H1 (cell line): ENCODE measurements at regions not wholly inside any gene's neighbourhood (a gene's known extent, or its start where the extent isn't known, plus 50 kb on each side); places are given as distances from the start of the nearest gene placed in this dataset.

Experiments
- CTCF ChIA-PET: fragments of 300-600 bp; sonication (Branson Sonifier 250); formaldehyde crosslinking; loops from one replicate; lab custom pipeline; 2021; ENCODE audit not compliant: partially characterized antibody; lab: Charles Lee
- POLR2A ChIA-PET: fragments of 300-600 bp; sonication (Branson Sonifier 250); formaldehyde crosslinking; loops from one replicate; lab custom pipeline; 2021; ENCODE audit warnings: inconsistent platforms; ENCODE audit not compliant: partially characterized antibody; lab: Charles Lee
- DNase-seq, 2 experiments: peaks; one replicate each; pipeline versions ENCODE4 v3.0.0 to v3.0.0-alpha.2; 2010 to 2022; ENCODE audit warnings: low spot score in 2 of 2, low read depth in 1 of 2, mixed read lengths in 1 of 2
- FAIRE-seq: peaks from 2 replicates; lab custom pipeline; 2011; peaks lifted over from hg19 to GRCh38; lab: Jason Lieb, UNC
- H2AFZ ChIP-seq: 2 replicates; pipeline ENCODE4 v1.8.1; 2012; ENCODE audit warnings: low read length, inconsistent platforms
- H2AK5ac ChIP-seq: 2 replicates; pipeline ENCODE4 v1.6.1; 2013; ENCODE audit warnings: low read depth, low read length
- H2BK120ac ChIP-seq: replicated peaks from 2 replicates; pipeline ENCODE3; 2013; ENCODE audit warnings: low read depth, low read length, inconsistent platforms
- H2BK12ac ChIP-seq: 2 replicates; pipeline ENCODE4 v1.6.1; 2013; ENCODE audit warnings: low read depth, low read length
- H2BK15ac ChIP-seq: 2 replicates; pipeline ENCODE4 v1.6.1; 2013; ENCODE audit warnings: low read length
- H2BK20ac ChIP-seq: 2 replicates; pipeline ENCODE4 v1.6.1; 2013; ENCODE audit warnings: low read length
- H2BK5ac ChIP-seq: 2 replicates; pipeline ENCODE4 v1.6.1; 2013; ENCODE audit warnings: low read depth, low read length
- H3K14ac ChIP-seq: 2 replicates; pipeline ENCODE4 v1.6.1; 2013; ENCODE audit warnings: inconsistent platforms; ENCODE audit not compliant: insufficient read length
- H3K18ac ChIP-seq: 2 replicates; pipeline ENCODE4 v1.6.1; 2013; ENCODE audit warnings: low read length; ENCODE audit errors: extremely low read depth
- H3K23ac ChIP-seq: 2 replicates; pipeline ENCODE4 v1.6.1; 2013; ENCODE audit warnings: inconsistent platforms; ENCODE audit not compliant: insufficient read length
- H3K23me2 ChIP-seq: 2 replicates; pipeline ENCODE4 v1.6.1; 2013; ENCODE audit warnings: low read depth, low read length
- H3K27ac ChIP-seq: 2 replicates; pipeline ENCODE4 v1.6.1; 2011; ENCODE audit warnings: low read depth, low read length, inconsistent platforms
- H3K27me3 ChIP-seq, 4 experiments: replicated peaks in 1 of 4; 1 replicate in 1 of 4; 2 replicates in 3 of 4; pipeline versions ENCODE4 v1.6.1 to v1.8.1; 2011 to 2013; ENCODE audit warnings: low read length in 3 of 4, mild to moderate bottlenecking in 3 of 4, inconsistent platforms in 2 of 4, mixed read lengths in 2 of 4, moderate library complexity in 1 of 4; ENCODE audit not compliant: control insufficient read depth in 3 of 4, insufficient read depth in 3 of 4; ENCODE audit errors: extremely low read depth in 1 of 4
- H3K36me3 ChIP-seq, 4 experiments: 2 replicates each; pipeline versions ENCODE4 v1.6.1 to v1.8.1; 2011 to 2013; ENCODE audit warnings: mild to moderate bottlenecking in 4 of 4, low read length in 3 of 4, moderate library complexity in 2 of 4, control low read depth in 1 of 4, inconsistent platforms in 1 of 4; ENCODE audit not compliant: insufficient read depth in 4 of 4, control insufficient read depth in 2 of 4
- H3K4ac ChIP-seq: replicated peaks from 2 replicates; pipeline ENCODE3; 2013; ENCODE audit warnings: low read length, low read depth, mixed read lengths, inconsistent platforms; ENCODE audit not compliant: insufficient read length
- H3K4me1 ChIP-seq, 4 experiments: replicated peaks in 1 of 4; 1 replicate in 1 of 4; 2 replicates in 3 of 4; pipeline versions ENCODE4 v1.6.1 to v1.8.1; 2011 to 2013; ENCODE audit warnings: low read length in 3 of 4, inconsistent platforms in 2 of 4, mixed read lengths in 1 of 4; ENCODE audit not compliant: insufficient read depth in 4 of 4, control insufficient read depth in 3 of 4
- H3K4me2 ChIP-seq, 2 experiments: 2 replicates each; pipeline versions ENCODE4 v1.6.1 to v1.8.1; 2011 to 2013; ENCODE audit warnings: low read depth in 2 of 2, low read length in 2 of 2, control low read depth in 1 of 2, inconsistent platforms in 1 of 2, mild to moderate bottlenecking in 1 of 2; ENCODE audit not compliant: insufficient read depth in 1 of 2
- H3K4me3 ChIP-seq, 4 experiments: fragments of 200-600, 300-600 bp in 1 of 4; sonication (generic), shearing (Covaris generic), sonication (Bioruptor Twin) in 1 of 4; 2 replicates each; pipeline versions ENCODE4 v1.5.1 to v1.8.1; 2011 to 2016; ENCODE audit warnings: low read length in 4 of 4, low read depth in 3 of 4, control low read depth in 2 of 4, inconsistent platforms in 2 of 4, mild to moderate bottlenecking in 2 of 4, mixed read lengths in 1 of 4, moderate library complexity in 1 of 4; ENCODE audit not compliant: insufficient read depth in 2 of 4; ENCODE audit errors: extremely low read depth in 1 of 4
- H3K56ac ChIP-seq: replicated peaks from 2 replicates; pipeline ENCODE3; 2013; ENCODE audit warnings: low read depth, mild to moderate bottlenecking, mixed read lengths, low read length, inconsistent platforms; ENCODE audit not compliant: insufficient read length
- H3K79me1 ChIP-seq: 2 replicates; pipeline ENCODE4 v1.6.1; 2013; ENCODE audit warnings: low read depth, low read length, control low read depth
- H3K79me2 ChIP-seq, 2 experiments: 2 replicates each; pipeline versions ENCODE4 v1.6.1 to v1.8.1; 2012 to 2013; ENCODE audit warnings: low read length in 2 of 2, mild to moderate bottlenecking in 2 of 2, inconsistent platforms in 1 of 2; ENCODE audit not compliant: insufficient read depth in 2 of 2, control insufficient read depth in 1 of 2
- H3K9ac ChIP-seq, 4 experiments: replicated peaks in 1 of 4; 1 replicate in 1 of 4; 2 replicates in 3 of 4; pipeline versions ENCODE4 v1.6.1 to v1.8.1; 2011 to 2013; ENCODE audit warnings: low read depth in 3 of 4, low read length in 3 of 4, control low read depth in 2 of 4, mild to moderate bottlenecking in 2 of 4, moderate library complexity in 2 of 4, inconsistent platforms in 1 of 4; ENCODE audit errors: extremely low read depth in 1 of 4
- H3K9me3 ChIP-seq, 2 experiments: 2 replicates each; pipeline versions ENCODE4 v1.6.1 to v1.8.1; 2012 to 2013; ENCODE audit warnings: mild to moderate bottlenecking in 2 of 2, moderate library complexity in 2 of 2, control low read depth in 1 of 2, inconsistent platforms in 1 of 2, low read depth in 1 of 2, low read length in 1 of 2, mixed read lengths in 1 of 2; ENCODE audit not compliant: insufficient read depth in 2 of 2
- H4K20me1 ChIP-seq, 2 experiments: replicated peaks in 1 of 2; 2 replicates each; pipeline versions ENCODE3 to v1.8.1; 2011 to 2013; ENCODE audit warnings: inconsistent platforms in 2 of 2, low read length in 2 of 2, mild to moderate bottlenecking in 1 of 2; ENCODE audit not compliant: insufficient read depth in 2 of 2, control insufficient read depth in 1 of 2
- H4K5ac ChIP-seq: 2 replicates; pipeline ENCODE4 v1.6.1; 2013; ENCODE audit warnings: low read length, low read depth, mixed read lengths, inconsistent platforms; ENCODE audit not compliant: insufficient read length
- H4K8ac ChIP-seq: 2 replicates; pipeline ENCODE4 v1.8.0; 2013; ENCODE audit warnings: mild to moderate bottlenecking, moderate library complexity, low read length, inconsistent platforms; ENCODE audit not compliant: insufficient read depth; ENCODE audit errors: extremely low read depth
- H4K91ac ChIP-seq: replicated peaks from 2 replicates; pipeline ENCODE3; 2013; ENCODE audit warnings: low read length, mixed read lengths, inconsistent platforms; ENCODE audit not compliant: insufficient read length
- ASH2L ChIP-seq: fragments of 200-600, 300-600 bp; sonication (generic); IDR thresholded peaks from one replicate; pipeline ENCODE4 v1.7.1; 2017; ENCODE audit warnings: low read length
- BCL11A ChIP-seq, 2 experiments: IDR thresholded peaks; one replicate each; pipeline ENCODE4 v1.6.1; 2011; ENCODE audit warnings: low read depth in 2 of 2, low read length in 2 of 2, mild to moderate bottlenecking in 2 of 2
- CEBPB ChIP-seq: IDR thresholded peaks from 2 replicates; pipeline ENCODE4 v1.6.1; 2012; ENCODE audit warnings: low read depth, low read length
- CTBP2 ChIP-seq: IDR thresholded peaks from 2 replicates; pipeline ENCODE4 v1.7.0; 2011; ENCODE audit warnings: borderline replicate concordance, mild to moderate bottlenecking, moderate library complexity, mixed read lengths, low read length; ENCODE audit not compliant: insufficient read depth, insufficient read length
- HDAC6 ChIP-seq: IDR thresholded peaks from one replicate; pipeline ENCODE4 v1.7.1; 2012; ENCODE audit warnings: low read depth, mild to moderate bottlenecking, inconsistent platforms, low read length, moderate library complexity
- PHF8 ChIP-seq: fragments of 200-600 bp; sonication (generic); conservative IDR thresholded peaks from 2 replicates; pipeline ENCODE4 v1.7.1; 2012; ENCODE audit warnings: low read depth, mild to moderate bottlenecking, inconsistent platforms, low read length, moderate library complexity
- POLR2A ChIP-seq, 2 experiments: IDR thresholded peaks; 1 replicate in 1 of 2; 2 replicates in 1 of 2; pipeline ENCODE4 v1.6.1; 2011; ENCODE audit warnings: low read depth in 2 of 2, low read length in 2 of 2, mild to moderate bottlenecking in 2 of 2; ENCODE audit errors: control extremely low read depth in 1 of 2
- RXRA ChIP-seq: IDR thresholded peaks from 2 replicates; pipeline ENCODE4 v1.6.1; 2011; ENCODE audit warnings: low read depth, mild to moderate bottlenecking, low read length, moderate library complexity; ENCODE audit not compliant: insufficient read depth
- SIRT6 ChIP-seq: IDR thresholded peaks from one replicate; pipeline ENCODE4 v1.7.1; 2012; ENCODE audit warnings: low read length, inconsistent platforms
- TCF12 ChIP-seq: IDR thresholded peaks from 2 replicates; pipeline ENCODE4 v1.6.1; 2011; ENCODE audit warnings: low read depth, mild to moderate bottlenecking, low read length
- USF2 ChIP-seq: IDR thresholded peaks from 2 replicates; pipeline ENCODE4 v1.6.1; 2011; ENCODE audit warnings: low read length, improper control_type of control experiment
- WGBS, 2 experiments: shearing (Covaris generic) in 1 of 2; methylation state at CpG; one replicate each; pipeline versions ENCODE4 v1.1.6 to v1.1.7; 2013 to 2015; ENCODE audit warnings: low lambda C conversion rate in 2 of 2, mixed read lengths in 2 of 2, inconsistent platforms in 1 of 2, low coverage in 1 of 2, missing lambda C conversion rate in 1 of 2; ENCODE audit not compliant: insufficient replicate concordance in 2 of 2, insufficient coverage in 1 of 2, insufficient read length in 1 of 2; ENCODE audit errors: extremely low coverage in 1 of 2, missing lambda C conversion rate in 1 of 2; 5-methylcytosine and 5-hydroxymethylcytosine counted together
- TF ChIP-seq, protein P1 (sequence below), 3 experiments: IDR thresholded peaks; 1 replicate in 2 of 3; 2 replicates in 1 of 3; pipeline versions ENCODE4 v1.5.1 to v1.6.1; 2011; ENCODE audit warnings: low read length in 3 of 3, mild to moderate bottlenecking in 3 of 3, inconsistent platforms in 2 of 3, low read depth in 1 of 3, moderate library complexity in 1 of 3; ENCODE audit not compliant: insufficient read depth in 1 of 3; ENCODE audit errors: control extremely low read depth in 1 of 3

DNA sequence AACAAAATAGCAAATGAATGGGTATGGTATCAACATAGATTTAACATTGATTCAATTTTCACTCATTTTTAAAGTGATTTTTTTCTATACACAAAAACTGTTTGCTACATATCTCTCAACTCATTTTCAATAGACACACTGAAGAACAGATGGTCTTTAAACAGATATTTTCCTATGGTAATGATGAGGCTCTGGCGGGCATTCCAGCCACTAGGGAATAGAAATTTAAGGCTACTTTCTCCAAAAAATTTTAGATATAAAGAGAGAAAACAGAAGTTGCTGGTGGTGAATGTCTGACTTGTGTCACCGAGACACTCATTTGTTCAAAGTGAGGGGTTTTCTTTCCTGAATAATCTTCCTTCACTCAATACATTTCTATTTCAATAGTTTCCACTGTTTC lies 693.0 kb downstream of the ETS1 start:
- H3K27ac ChIP-seq = no peak overlapping the region
- peaks cover 9 to 11% of the 10 kb centered on the region in 2 experiments for H3K9me3 ChIP-seq
- ChIA-PET CTCF (no interaction called here), POLR2A (no interaction called here)
- WGBS, 2 experiments = 85% methylated on average over 2 of the region's 2 CpGs; no CpG with 5 or more reads in 1 of the 2 experiments
- no peaks in the 10 kb centered on the region for H3K23me2 ChIP-seq
- no peak overlapping the region for H2BK15ac ChIP-seq
- no peak overlapping the region for H3K18ac ChIP-seq
- H2BK20ac ChIP-seq = no peak overlapping the region
- no peak overlapping the region for H4K91ac ChIP-seq
- no peak overlapping the region for H2AFZ ChIP-seq
- no peak overlapping the region for H3K23ac ChIP-seq
- no peaks in the 10 kb centered on the region for H3K79me1 ChIP-seq
- no peak overlapping the region for H2BK120ac ChIP-seq
- no peak overlapping the region for H3K4me3 ChIP-seq
- H3K4me2 ChIP-seq = no peak overlapping the region
- no peak overlapping the region for H3K4ac ChIP-seq
- H3K14ac ChIP-seq = no peak overlapping the region
- no peak overlapping the region for H4K8ac ChIP-seq
- H4K5ac ChIP-seq = no peak overlapping the region
- no peak for DNase-seq
- H2AK5ac ChIP-seq = no peak overlapping the region
- no peaks in the 10 kb centered on the region for H3K79me2 ChIP-seq
- no peaks in the 10 kb centered on the region; a peak in 1 of 7 replicates for H3K4me1 ChIP-seq
- H3K27me3 ChIP-seq = peaks cover 0 to 1% (median 0%) of the 10 kb centered on the region in 4 experiments; a peak in 1 of 7 replicates
- H3K9ac ChIP-seq = no peak overlapping the region
- no peaks in the 10 kb centered on the region for H4K20me1 ChIP-seq
- peaks cover 0 to 6% (median 0%) of the 10 kb centered on the region in 4 experiments; a peak in 2 of 8 replicates for H3K36me3 ChIP-seq
- H2BK5ac ChIP-seq = no peak overlapping the region
- H3K56ac ChIP-seq = no peak overlapping the region
- no peak overlapping the region for H2BK12ac ChIP-seq
- FAIRE-seq = no peak
- TF ChIP-seq PHF8 (no peak), CTBP2 (no peak), CEBPB (no peak), USF2 (no peak), POLR2A (IDR thresholded peaks at IDR 0.05; ENCODE audit: control extremely low read depth in 1 of 2, low read depth in 2 of 2, low read length in 2 of 2) (no peak), HDAC6 (no peak), RXRA (no peak), BCL11A (IDR thresholded peaks at IDR 0.05; ENCODE audit: low read depth in 2 of 2, low read length in 2 of 2) (no peak), TCF12 (no peak), SIRT6 (no peak), ASH2L (no peak)
- TF ChIP-seq, protein P1, sequence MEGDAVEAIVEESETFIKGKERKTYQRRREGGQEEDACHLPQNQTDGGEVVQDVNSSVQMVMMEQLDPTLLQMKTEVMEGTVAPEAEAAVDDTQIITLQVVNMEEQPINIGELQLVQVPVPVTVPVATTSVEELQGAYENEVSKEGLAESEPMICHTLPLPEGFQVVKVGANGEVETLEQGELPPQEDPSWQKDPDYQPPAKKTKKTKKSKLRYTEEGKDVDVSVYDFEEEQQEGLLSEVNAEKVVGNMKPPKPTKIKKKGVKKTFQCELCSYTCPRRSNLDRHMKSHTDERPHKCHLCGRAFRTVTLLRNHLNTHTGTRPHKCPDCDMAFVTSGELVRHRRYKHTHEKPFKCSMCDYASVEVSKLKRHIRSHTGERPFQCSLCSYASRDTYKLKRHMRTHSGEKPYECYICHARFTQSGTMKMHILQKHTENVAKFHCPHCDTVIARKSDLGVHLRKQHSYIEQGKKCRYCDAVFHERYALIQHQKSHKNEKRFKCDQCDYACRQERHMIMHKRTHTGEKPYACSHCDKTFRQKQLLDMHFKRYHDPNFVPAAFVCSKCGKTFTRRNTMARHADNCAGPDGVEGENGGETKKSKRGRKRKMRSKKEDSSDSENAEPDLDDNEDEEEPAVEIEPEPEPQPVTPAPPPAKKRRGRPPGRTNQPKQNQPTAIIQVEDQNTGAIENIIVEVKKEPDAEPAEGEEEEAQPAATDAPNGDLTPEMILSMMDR (IDR thresholded peaks at IDR 0.05; ENCODE audit: control extremely low read depth in 1 of 3, insufficient read depth in 1 of 3, low read depth in 1 of 3, low read length in 3 of 3) = no peak
